Amniotic stem cell (primary cell): ENCODE measurements at regions not wholly inside any gene's neighbourhood (a gene's known extent, or its start where the extent isn't known, plus 50 kb on each side); places are given as distances from the start of the nearest gene placed in this dataset.
"Not testable (repeated sequence)": the region's sequence is repeated elsewhere in the genome, so short reads cannot be mapped to it uniquely, and the experiment has no call there.

ENCODE experiments used
- DNase-seq: peaks from one replicate; lab custom pipeline; 2025; lab: John Stamatoyannopoulos, UW

- no peak for DNase-seq
Measured at GRCh38 chrX:140163371-140164159, 198.2 kb upstream of the CXorf66 start.

- no peak for DNase-seq
Measured at GRCh38 chrX:140157611-140158010, 192.3 kb upstream of the CXorf66 start.

- DNase-seq = no peak
Measured at GRCh38 chrX:140157143-140157542, 191.8 kb upstream of the CXorf66 start.

- no peak for DNase-seq
Measured at GRCh38 chrX:140151316-140151715, 186.0 kb upstream of the CXorf66 start.

- DNase-seq = no peak
Measured at GRCh38 chrX:140149761-140150160, 184.4 kb upstream of the CXorf66 start.

GRCh38 chrX:140141444-140142029 lies 176.2 kb upstream of the CXorf66 start:
- no peak for DNase-seq

GRCh38 chrX:140138492-140138891 lies 173.2 kb upstream of the CXorf66 start:
- DNase-seq = not testable (repeated sequence)

- DNase-seq = not testable (repeated sequence)
Measured at GRCh38 chrX:140138065-140138464, 172.7 kb upstream of the CXorf66 start.

- no peak for DNase-seq
Measured at GRCh38 chrX:140132937-140133336, 167.6 kb upstream of the CXorf66 start.

- DNase-seq = no peak
Measured at GRCh38 chrX:140123446-140123845, 158.1 kb upstream of the CXorf66 start.

- not testable (repeated sequence) for DNase-seq
Measured at GRCh38 chrX:140114059-140114458, 148.7 kb upstream of the CXorf66 start.

- DNase-seq = no peak
Measured at GRCh38 chrX:140110081-140110650, 144.8 kb upstream of the CXorf66 start.

- DNase-seq = no peak
Measured at GRCh38 chrX:140104760-140105159, 139.4 kb upstream of the CXorf66 start.

GRCh38 chrX:140099221-140099620 lies 133.9 kb upstream of the CXorf66 start:
- DNase-seq = no peak

GRCh38 chrX:140092121-140092520 lies 126.8 kb upstream of the CXorf66 start:
- DNase-seq = no peak

- no peak for DNase-seq
Measured at GRCh38 chrX:140091125-140091886, 126.0 kb upstream of the CXorf66 start.

- no peak for DNase-seq
Measured at GRCh38 chrX:140090800-140091124, 125.4 kb upstream of the CXorf66 start.

GRCh38 chrX:140088438-140088837 lies 123.1 kb upstream of the CXorf66 start:
- no peak for DNase-seq

GRCh38 chrX:140087875-140088274 lies 122.6 kb upstream of the CXorf66 start:
- no peak for DNase-seq

GRCh38 chrX:140086691-140087090 lies 121.4 kb upstream of the CXorf66 start:
- no peak for DNase-seq

GRCh38 chrX:140074851-140075250 lies 109.5 kb upstream of the CXorf66 start:
- DNase-seq = not testable (repeated sequence)

- DNase-seq = no peak
Measured at GRCh38 chrX:140071037-140071436, 105.7 kb upstream of the CXorf66 start.
